GM12875 (cell line): ENCODE measurements at regions not wholly inside any gene's neighbourhood (a gene's known extent, or its start where the extent isn't known, plus 50 kb on each side); places are given as distances from the start of the nearest gene placed in this dataset.

ENCODE experiments used
- H3K4me3 ChIP-seq: one replicate; pipeline ENCODE4 v1.5.1; 2011; ENCODE audit warnings: low read depth, low read length, control low read depth
- CTCF ChIP-seq: IDR thresholded peaks from 2 replicates; pipeline ENCODE4 v1.5.1; 2011; ENCODE audit warnings: low read depth, mild to moderate bottlenecking, control low read depth, inconsistent platforms, low read length, moderate library complexity, borderline replicate concordance; ENCODE audit not compliant: insufficient read depth

- no peak for TF ChIP-seq CTCF
These were observed 177.9 kb upstream of the LRP1B start for GRCh38 chr2:142308744-142309143.

GRCh38 chr2:142307616-142308115 lies 176.8 kb upstream of the LRP1B start:
- no peak overlapping the region for H3K4me3 ChIP-seq
- TF ChIP-seq CTCF = no peak

More at GRCh38 chr2:142308744-142309143, 177.9 kb upstream of the LRP1B start:
- no peak overlapping the region for H3K4me3 ChIP-seq

GRCh38 chr2:142307086-142307485 lies 176.3 kb upstream of the LRP1B start:
- TF ChIP-seq CTCF = no peak

GRCh38 chr2:142306131-142306530 lies 175.3 kb upstream of the LRP1B start:
- no peak overlapping the region for H3K4me3 ChIP-seq
- TF ChIP-seq CTCF = no peak

More at GRCh38 chr2:142307086-142307485, 176.3 kb upstream of the LRP1B start:
- no peak overlapping the region for H3K4me3 ChIP-seq

GRCh38 chr2:142300517-142300916 lies 169.7 kb upstream of the LRP1B start:
- TF ChIP-seq CTCF = no peak
- no peak overlapping the region for H3K4me3 ChIP-seq

GRCh38 chr2:142299021-142299420 lies 168.2 kb upstream of the LRP1B start:
- no peak for TF ChIP-seq CTCF
- H3K4me3 ChIP-seq = no peak overlapping the region

GRCh38 chr2:142294225-142294624 lies 163.4 kb upstream of the LRP1B start:
- H3K4me3 ChIP-seq = no peak overlapping the region
- TF ChIP-seq CTCF = no peak
